Central memory CD4-positive, alpha-beta T cell (primary cell): ENCODE measurements at regions not wholly inside any gene's neighbourhood (a gene's known extent, or its start where the extent isn't known, plus 50 kb on each side); places are given as distances from the start of the nearest gene placed in this dataset.
"Not testable (repeated sequence)": the region's sequence is repeated elsewhere in the genome, so short reads cannot be mapped to it uniquely, and the experiment has no call there.

Experiments
- DNase-seq: peaks from one replicate; pipeline ENCODE4 v3.0.0; 2022

DNA sequence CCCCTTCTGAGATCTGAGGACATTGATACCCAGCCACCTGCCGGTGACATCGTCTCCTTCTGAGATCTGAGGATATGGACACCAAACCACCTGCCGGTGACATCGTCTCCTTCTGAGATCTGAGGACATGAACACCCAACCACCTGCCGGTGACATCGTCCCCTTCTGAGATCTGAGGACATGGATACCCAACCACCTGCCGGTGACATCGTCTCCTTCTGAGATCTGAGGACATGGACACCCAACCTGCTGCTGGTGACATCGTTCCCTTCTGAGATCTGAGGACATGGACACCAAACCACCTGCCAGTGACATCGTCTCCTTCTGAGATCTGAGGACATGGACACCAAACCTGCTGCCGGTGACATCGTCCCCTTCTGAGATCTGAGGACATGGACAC lies 396.1 kb upstream of the TNRC6C start:
- DNase-seq = not testable (repeated sequence)

DNA sequence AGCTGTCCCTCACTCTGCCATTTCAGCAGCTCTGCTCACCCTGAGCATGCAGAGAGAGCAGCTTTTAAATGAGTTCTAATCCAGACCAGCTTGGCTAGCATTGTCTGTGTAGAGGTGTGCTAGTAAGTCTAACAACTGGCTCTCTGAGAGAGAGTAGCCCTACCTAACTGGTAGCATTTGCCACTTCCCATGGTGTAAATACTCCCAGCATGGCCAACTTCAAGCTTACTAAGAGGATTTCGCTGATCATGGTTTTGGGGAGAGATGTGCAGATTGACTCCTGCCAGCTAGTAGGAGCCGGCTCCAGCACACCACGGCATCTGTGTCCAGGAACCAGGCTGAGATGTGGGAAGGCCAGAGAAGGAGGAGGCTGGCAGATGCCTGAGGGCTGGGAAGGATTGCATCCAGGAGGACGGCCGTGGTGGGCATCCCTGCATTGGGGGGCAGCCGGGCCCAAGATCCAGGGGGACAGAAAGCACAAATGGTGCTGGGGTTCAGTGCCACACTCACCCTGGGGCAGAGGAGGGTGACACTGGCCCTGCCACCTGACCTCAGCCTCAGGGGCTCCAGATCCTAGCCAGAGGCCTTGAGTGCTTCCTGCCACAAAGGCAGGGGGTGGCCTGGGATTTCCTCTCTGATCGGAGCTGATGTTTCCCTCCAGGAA lies 394.9 kb upstream of the TNRC6C start:
- DNase-seq = no peak

DNA sequence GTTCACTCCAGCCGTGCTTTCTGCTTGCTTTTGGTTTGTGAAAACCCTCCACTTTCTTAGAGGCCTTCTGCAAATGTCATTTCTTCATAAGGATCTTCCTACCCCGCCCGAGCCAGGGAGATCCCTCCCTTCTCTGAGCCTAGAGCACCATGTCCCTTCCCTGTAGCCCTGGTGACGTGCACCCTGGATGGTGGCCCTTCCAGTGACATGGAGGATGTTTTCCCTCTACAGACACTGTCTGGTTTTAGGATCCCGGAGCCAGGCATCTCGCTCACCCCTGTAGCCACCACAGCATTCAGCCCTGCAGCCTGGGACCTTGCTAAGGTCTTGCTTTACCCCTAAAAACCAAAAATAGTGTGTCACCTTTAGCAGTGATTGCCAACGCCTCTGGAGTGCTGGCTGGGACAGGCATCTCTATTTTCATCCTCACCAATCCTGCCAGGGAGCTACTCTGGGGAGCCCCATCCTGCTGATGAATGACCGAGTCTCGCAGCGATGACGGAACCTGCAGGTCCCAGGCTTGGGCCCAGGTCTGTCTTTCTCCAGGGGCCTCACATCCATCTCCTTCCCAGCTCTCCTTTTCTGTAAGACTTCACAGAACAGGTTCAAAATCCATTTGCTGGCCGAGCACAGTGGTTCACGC lies 394.1 kb upstream of the TNRC6C start:
- no peak for DNase-seq

DNA sequence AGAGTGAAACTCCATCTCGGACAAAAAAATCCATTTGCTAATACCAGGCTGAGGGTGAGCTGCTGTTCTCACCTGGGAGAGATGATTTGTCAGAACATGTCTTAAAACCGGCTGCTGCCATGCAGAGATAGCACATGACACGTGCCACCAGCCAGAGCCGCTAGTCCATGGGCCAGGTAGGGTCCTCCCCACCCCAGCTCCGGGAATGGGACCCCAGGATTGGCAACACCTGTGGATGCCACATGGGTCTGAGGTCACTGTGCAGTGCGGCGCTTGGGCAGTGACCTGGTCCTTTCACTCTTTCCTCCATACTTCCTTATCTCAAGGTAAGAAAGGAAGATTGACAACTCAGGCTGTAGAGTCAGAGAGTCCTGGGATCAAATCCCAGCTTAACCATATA lies 393.3 kb upstream of the TNRC6C start:
- DNase-seq = no peak

DNA sequence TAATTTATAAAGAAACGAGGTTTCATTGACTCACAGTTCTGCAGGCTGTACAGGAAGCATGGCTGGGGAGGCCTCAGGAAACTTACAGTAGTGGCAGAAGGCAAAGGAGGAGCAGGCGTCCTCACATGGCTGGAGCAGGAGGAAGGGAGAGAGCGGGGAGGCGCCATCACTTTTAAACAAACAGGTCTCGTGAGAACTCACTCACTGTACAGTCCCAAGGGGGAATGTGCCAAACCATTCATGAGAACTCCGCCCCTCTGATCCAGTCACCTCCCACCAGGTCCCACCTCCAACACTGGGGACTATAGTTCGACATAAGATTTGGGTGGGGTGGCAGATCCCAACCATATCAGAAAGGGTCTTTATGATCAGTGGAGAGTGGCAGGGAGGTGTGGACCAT lies 392.4 kb upstream of the TNRC6C start:
- no peak for DNase-seq

DNA sequence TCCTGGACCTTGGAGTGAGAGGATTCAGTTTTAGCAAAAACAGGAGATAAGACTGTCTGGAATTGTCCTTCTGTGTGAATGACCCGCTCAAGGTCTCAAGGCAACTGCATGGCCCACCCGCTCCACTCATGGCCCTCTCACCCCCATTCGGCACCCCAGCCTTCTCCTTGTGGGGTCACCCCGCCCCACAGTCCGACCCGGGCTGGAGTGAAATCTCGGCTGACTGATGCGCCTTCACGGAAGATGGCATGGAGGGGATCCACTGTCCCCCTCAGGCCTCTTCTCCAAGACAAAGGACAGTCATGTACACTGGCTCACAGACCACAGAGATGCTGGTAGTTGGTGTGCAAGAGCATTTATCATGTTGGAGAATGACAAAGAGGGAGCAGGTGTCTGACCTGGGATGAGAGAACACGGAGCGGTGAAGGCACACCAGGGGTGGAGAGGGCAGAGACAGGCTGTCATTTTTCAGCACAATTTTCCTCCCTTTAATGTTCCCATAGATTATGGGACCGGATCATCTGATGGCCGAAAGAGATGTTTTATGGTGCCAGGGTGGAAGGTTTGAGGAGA lies 391.9 kb upstream of the TNRC6C start:
- no peak for DNase-seq

DNA sequence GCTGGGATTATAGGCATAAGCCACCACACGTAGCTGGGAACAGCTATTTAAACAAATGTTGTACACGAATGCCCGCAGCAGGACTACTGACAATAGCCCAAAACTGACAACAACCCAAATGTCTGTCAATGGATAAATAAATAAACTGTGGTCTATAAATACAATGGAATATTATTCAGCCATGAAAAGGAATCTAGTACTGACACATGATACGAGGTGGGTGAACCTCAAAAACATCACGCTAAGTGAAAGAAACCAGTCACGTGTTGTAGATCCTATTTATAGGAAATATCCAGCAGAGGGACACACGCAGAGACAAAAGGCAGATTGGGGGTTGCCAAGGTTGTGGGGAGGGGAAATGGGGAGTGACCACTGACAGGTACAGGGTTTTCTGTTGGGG lies 390.0 kb upstream of the TNRC6C start:
- DNase-seq = no peak

DNA sequence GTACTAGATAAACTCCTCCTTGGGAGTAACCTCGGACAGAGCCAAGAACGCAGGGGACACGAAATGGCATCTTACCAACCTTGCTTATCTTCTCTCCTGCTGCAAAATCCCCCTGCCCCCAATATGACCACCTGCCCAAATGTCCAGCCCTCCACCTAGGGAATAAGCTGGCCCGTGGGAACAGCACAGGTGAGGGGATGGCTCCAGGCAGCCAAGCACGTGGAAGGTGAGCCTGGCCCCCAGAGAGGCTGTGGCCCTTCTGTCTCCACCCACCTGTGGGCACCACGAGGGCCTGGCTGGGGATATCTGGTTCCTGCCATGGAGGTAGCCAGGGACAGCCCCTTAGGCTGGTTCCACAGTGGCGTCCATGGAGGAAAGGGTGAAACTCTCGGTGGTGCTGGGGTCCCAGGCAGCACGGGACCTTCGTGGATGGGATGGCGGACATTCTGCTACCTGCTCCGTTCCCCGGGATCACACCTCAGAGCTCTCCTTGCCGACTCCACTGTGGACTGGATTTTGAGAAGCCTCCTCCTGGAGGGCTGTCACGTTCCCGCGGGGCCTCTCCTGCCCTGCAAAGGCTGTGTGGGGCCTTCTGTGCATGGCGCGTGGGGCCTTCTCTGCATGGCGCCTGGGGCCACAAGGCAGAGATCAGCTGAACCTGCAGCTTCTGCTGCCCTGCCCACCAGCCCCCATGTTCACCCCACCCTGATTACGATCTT lies 388.5 kb upstream of the TNRC6C start:
- DNase-seq = no peak

DNA sequence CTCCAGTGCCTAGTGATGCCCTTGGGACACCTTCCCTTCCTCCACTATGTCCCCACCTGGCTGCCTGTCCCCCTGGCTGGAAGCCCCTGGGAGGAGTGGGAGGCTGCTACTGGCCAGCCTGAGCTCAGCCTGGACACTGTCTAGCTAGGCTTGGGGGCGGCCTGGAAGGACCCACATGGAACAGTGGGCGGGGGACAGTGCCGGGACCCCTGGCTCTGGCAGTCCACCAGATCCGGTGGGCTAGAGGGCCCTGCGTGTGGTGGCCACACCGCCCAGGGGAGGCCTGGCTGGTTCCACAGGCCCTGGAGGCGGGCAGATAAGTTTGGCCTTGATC lies 388.0 kb upstream of the TNRC6C start:
- DNase-seq = no peak

DNA sequence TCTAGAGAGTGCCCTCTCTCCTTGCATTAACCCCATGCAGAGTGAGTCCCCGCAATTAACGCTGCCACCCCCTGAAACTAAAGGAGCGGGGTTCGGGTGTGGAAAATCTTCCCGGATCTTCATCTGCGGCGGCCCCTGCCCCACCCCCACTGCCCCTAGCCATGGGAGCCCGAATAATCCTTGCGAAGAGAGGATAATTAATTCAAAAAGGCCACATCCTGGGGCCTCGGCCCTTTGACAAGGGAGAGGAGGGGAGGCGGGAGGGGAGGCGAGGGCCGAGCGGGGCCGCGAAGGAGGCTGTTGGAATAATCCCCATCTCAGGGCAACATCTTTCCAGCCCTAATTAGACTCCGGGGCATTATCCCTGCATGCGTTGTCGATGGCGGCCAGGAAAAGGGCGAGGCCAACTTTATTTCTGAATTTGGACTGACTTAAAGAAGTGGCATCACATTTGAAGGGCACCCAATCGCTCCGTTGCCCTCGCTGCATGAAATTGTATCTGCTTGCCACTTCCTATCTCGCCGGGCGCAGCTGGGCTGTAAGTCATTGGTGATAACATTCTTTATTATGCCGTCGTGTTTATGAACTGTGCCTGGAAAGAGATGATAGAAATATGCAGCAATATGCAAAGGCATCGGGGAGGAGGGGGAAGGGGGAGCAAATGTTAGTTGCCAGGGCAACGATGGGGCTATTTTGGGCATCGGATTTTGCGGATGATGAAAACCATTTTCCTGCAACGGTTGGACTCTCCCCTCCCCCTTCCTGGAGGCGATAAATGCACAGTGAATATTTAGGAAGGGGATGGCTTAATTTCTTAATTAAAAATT lies 387.1 kb upstream of the TNRC6C start:
- DNase-seq = peak; percentile 12

DNA sequence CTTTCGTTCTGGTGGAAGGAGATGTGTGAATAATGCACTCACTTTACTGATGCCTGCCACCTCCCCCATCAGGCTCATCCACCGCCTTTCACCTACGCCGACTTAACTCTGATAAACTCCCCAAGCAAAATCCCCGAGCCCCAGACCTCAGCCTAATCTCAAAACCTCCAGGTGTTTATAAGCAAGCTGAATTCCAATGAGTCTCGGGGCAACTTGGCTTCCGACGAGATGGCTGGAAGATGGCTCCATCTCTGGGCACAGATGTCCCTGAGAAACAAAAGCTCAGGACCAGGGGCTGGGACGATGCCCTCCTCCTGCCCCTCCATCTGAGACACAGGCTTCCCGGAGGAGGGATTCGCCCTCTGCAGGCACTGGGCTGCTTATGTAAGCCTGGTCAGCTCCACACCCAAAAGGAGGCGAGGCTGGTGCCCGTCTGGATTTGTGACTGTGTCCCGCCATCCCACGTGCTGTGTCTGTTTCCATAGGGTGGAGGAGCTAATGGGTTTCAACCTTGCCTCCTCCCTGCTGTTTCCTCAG lies 386.4 kb upstream of the TNRC6C start:
- DNase-seq = no peak

DNA sequence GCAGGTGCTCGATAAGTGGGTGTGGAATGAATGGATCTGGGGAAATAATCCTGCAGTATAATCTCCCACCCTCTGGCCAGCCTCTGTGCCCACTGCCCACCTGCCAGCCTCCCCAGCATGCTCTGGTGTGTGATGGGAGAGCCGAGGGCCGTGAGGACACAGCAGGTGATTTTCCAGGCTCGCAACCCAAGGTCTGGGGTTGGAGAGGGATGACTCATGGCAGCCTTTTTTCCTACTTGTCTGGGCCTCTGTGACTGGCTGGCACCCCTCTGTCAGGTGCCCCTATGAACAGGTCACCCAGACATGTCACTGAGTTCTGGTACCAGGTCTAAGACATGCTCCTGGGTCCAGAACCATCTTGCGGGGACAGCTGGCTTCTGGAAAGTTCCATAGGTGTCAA lies 385.7 kb upstream of the TNRC6C start:
- DNase-seq = no peak

DNA sequence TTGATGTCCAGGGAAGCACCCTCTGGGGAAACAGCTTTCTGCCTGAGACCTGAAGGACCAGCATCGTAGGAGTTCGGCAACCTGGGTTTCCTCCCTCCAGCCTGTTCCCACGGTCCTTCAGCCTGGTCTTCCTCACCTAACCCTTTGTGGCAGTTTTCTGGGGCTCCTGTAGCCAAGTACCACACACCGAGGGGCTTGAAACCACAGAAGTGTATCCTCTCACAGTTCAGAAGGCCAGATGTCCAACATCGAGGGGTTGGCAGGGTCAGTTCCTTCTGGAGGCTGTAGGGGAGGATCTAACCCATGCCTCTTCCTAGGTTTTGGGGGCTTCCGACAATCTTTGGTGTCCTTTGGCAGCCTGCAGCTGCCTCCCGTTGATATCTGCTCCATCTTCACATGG lies 381.0 kb upstream of the TNRC6C start:
- no peak for DNase-seq

DNA sequence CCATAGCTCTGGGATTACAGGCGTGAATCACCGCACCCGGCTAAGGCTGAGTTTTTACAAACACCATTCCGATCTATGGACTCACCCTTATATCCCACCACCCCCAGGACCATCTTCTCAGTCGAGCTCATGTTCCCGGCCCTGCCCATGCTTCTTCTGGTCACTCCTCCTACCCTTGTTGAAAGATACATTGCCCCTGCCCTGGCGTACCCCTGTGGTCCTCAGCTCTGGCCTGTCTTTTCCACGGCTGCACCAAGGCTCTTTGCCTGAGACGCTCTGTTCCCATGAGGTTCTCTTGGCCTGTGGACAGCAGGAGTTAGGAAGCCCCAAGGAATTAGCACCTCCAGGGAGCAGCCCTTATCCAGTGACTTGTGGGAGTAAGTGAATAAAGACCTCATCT lies 379.4 kb upstream of the TNRC6C start:
- DNase-seq = no peak

DNA sequence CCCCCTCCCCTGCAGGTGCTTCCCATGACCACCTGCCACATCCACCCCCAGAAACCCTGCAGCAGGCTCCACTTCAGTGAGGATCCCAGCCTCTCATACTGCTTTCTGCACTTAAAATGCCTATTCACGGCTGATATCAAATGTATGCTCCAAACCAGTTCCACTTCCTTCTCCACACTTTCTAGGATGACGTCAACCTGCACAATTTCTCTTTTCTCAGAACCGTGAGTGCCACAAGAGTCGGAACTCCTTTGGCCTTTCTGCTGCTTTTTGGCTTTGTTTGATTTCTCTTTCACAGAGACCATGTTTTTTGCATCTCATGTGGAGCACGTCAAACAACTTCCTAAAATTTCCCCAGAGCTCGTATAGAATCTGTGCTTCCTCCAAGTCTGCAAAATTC lies 378.8 kb upstream of the TNRC6C start:
- no peak for DNase-seq

DNA sequence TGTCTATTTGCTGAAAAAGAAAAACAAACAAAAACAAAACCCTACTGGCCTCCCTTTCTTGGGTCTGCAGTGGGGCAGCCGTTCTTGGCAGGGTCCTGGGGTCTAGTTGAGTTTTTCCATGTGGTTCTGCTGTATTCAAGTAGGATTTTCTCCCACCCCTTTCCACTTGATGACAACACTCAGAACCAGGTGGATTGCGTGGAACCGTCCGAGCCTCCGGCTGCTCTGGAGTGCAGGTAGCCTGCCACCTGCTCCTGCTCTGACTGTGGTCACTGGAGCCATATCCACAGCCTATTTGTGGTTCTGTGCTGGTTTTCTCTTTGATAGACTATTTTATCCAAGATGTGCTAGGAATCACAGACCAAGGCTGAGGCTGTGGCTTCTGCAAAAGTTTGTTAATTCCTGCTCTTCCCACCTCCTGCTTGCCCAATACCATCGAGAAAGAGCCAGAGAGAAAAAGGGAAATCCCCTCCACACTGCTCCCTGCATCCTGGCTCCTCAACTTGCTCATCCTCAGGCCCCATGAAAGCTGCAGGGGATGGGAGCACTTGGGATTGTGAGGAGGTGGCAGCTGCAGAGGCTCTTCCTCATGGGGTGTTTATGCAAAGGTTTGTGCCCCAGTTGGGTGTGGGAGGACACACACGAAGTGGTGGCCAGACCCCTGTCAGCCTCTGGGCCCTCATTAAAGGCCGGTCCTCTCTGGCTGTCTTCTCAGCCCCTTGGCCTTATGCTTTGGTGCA lies 377.8 kb upstream of the TNRC6C start:
- DNase-seq = no peak

DNA sequence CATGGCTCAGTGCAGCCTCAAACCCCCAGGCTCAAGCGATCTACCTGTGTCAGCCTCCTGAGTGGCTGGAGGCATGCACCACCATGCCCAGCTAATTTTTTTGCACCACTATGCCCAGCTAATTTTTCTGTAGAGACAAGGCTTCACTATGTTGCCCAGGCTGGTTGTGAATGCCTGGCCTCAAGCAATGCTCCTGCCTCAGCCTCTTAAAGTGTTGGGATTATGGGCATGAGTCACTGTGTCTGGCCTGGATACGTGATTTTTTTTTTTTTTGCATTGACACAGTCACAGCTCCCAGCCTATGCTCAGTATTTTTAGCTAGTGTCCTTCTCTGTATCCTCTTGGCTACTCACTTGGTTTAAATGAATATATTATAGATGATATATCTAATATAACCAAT lies 377.0 kb upstream of the TNRC6C start:
- no peak for DNase-seq

DNA sequence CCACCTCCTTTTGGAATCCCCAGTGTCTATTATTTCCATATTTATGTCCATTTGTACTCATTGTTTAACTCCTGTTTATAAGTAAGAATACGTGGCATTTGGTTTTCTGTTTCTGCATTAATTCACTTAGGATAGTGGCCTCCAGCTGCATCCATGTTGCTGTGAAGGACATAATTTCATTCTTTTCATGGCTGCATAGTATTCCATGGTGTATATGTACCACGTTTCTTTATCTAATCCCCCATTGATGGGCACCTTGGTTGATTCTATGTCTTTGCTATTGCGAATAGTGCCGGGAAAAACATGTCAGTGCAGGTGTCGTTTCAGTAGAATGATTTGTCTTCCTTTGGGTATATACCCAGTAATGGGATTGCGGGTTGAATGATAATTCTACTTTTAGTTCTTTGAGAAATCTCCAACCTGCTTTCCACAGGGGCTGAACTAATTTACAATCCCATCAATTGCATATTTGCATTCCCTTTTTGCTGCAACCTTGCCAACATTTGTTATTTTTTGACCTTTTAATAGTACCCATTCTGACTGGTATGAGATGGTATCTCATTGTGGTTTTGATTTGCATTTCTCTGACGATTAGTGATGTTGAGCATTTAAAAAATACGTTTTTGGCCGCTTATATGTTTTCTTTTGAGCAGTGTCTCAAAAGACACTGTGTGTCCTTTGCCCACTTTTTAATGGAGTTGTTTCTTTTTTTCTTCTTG lies 373.2 kb upstream of the TNRC6C start:
- no peak for DNase-seq

DNA sequence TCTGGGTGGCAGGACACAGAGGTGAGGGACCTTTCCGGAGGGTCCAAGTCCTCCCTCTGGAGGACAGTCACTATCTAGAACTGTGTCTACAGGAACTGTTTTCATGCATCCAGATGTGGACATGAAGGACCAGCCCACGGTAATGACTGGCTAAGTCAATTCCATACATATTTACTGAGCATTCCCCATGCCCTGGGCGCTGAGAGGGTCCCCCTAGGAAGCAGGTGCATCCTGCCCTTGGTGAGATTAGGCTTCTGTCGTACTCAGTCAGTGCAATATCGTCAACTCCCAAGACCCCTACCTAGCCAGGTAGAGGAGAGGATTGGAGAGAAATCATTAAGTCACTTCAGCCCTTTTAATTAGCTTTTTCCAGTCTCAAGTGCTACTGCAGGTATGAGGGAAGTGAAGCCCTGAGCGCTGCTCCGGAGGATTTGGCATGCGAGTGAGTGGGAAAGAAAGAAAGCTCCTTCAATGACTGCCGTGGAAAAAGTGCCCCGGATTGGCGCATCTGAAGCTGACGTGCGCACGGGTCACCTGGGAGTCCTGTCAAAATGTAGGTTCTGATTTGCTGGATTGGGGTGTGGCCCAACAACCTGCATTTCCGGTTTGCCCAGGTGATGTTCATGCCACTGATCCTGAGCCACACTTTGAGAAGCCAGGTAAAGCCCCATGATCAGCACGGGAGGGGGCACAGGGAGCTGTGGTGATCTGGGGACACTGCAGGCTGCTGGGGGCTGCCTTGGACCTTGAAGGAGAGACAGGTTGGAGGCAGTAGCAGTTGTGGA lies 367.4 kb upstream of the TNRC6C start:
- no peak for DNase-seq

DNA sequence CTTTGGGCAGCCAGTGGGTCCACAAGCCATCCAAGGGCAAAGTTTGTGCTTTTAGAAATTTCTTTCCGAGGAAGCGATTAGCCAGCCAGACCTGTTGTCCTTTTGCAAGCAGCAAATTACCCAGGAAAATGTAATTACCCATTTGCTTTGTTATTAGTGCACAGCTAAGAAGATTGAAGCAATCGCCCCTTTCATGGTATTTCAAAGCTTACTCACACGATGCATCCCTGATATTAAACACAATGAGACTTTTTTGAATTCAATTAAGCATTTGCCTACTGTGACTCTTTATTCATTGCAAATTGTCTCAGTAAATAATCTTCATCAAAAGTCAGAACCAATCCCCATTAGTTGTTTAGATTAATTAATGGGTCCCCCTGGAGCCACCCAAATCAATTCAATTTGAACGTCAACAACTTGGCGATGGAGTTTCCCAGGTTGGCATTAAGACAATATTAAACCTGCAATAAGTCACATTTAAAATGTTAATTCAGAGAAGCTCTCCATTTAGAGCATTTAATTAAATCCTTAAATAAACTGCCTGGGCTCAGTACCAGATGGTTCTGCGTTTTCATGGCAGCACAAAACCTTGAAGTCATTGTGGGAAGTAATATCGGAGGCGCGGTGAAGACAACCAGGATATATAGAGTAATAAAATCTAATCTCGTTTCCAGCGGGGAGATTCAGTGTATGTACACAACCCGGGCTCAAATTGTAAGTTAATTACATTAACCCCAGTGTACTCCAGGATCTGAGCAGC lies 366.2 kb upstream of the TNRC6C start:
- no peak for DNase-seq
